MCF 10A (cell line): ENCODE measurements at regions not wholly inside any gene's neighbourhood (a gene's known extent, or its start where the extent isn't known, plus 50 kb on each side); places are given as distances from the start of the nearest gene placed in this dataset.

ENCODE experiments used
- BruUV-seq: library from RNA; stranded (reverse); fragments of 400-500 nt; replicated peaks from 2 replicates; lab custom pipeline; 2021; lab: Mats Ljungman, UMichigan
- CTCF ChIA-PET: fragments of 300-600 bp; sonication (Branson Sonifier 250); formaldehyde crosslinking; extraction: SDS; loops from one replicate; lab custom pipeline; 2021; ENCODE audit warnings: antibody characterized with exemption, inconsistent platforms; lab: Yijun Ruan, JAX
- POLR2A ChIA-PET: fragments of 300-600, 350-650 bp; sonication (Branson Sonifier 250); formaldehyde crosslinking; extraction: SDS; loops from one replicate; lab custom pipeline; 2020; ENCODE audit warnings: antibody characterized with exemption, inconsistent platforms; lab: Yijun Ruan, JAX
- DNase-seq: peaks from one replicate; pipeline ENCODE4 v3.0.0-alpha.2; 2018; ENCODE audit not compliant: unreplicated experiment
- H3K27ac Mint-ChIP-seq: one replicate; pipeline ENCODE4 v1.8.0; 2022; ENCODE audit warnings: mild to moderate bottlenecking, low read depth, mixed read lengths; ENCODE audit not compliant: unreplicated experiment
- H3K27me3 Mint-ChIP-seq: one replicate; pipeline ENCODE4 v1.8.0; 2022; ENCODE audit warnings: mixed read lengths; ENCODE audit not compliant: insufficient read depth, unreplicated experiment
- H3K36me3 Mint-ChIP-seq: one replicate; pipeline ENCODE4 v1.8.0; 2022; ENCODE audit warnings: mild to moderate bottlenecking, moderate library complexity, mixed read lengths; ENCODE audit not compliant: insufficient read depth, unreplicated experiment
- H3K4me1 Mint-ChIP-seq: one replicate; pipeline ENCODE4 v1.8.0; 2022; ENCODE audit warnings: mixed read lengths; ENCODE audit not compliant: insufficient read depth, unreplicated experiment
- H3K4me3 Mint-ChIP-seq: one replicate; pipeline ENCODE4 v1.8.0; 2022; ENCODE audit warnings: mild to moderate bottlenecking, moderate library complexity, mixed read lengths; ENCODE audit not compliant: unreplicated experiment
- H3K9me3 Mint-ChIP-seq: one replicate; pipeline ENCODE4 v1.8.0; 2022; ENCODE audit warnings: mixed read lengths; ENCODE audit not compliant: unreplicated experiment
- CTCF ChIP-seq: fragments of 200-600 bp; IDR thresholded peaks from one replicate; pipeline ENCODE4 v1.8.0; 2022; ENCODE audit warnings: antibody characterized with exemption, mild to moderate bottlenecking; ENCODE audit not compliant: unreplicated experiment
- intact Hi-C: fragments of 100-400 bp; cut with micrococcal nuclease; formaldehyde crosslinking; loops from 2 replicates; pipeline ENCODE4 v1.14.1; 2022

GRCh38 chr10:110436554-110437350, 61.0 kb upstream of the DUSP5 start:
- ChIA-PET CTCF (interaction anchor here (0.9 kb wide), 1 partner anchor 83 kb away, joined by 3 read pairs; no protein-coding TSS in a partner anchor), POLR2A (interaction anchor here (0.9 to 1.0 kb wide), 2 partner anchors 38 to 66 kb away, joined by 3 to 5 read pairs; no protein-coding TSS in a partner anchor)
- no peaks in the 10 kb centered on the region for H3K27me3 Mint-ChIP-seq
- H3K27ac Mint-ChIP-seq = no peak overlapping the region
- no peak for DNase-seq
- H3K4me1 Mint-ChIP-seq = peaks cover 5% of the 10 kb centered on the region
- H3K36me3 Mint-ChIP-seq = no peaks in the 10 kb centered on the region
- BruUV-seq = no TSS peak
- no peaks in the 10 kb centered on the region for H3K9me3 Mint-ChIP-seq
- intact Hi-C loops = no loop called here
- TF ChIP-seq CTCF = no peak
- H3K4me3 Mint-ChIP-seq = no peak overlapping the region

- intact Hi-C loops = no loop called here
- Mint-ChIP-seq H3K9me3 (no peaks in the 10 kb centered on the region), H3K4me3 (no peak overlapping the region), H3K36me3 (no peaks in the 10 kb centered on the region), H3K27me3 (no peaks in the 10 kb centered on the region), H3K4me1 (no peaks in the 10 kb centered on the region), H3K27ac (no peak overlapping the region)
- ChIA-PET POLR2A (no interaction called here), CTCF (interaction anchor here (0.9 kb wide), 1 partner anchor 84 kb away, joined by 3 read pairs; no protein-coding TSS in a partner anchor)
- no peak for TF ChIP-seq CTCF
- DNase-seq = no peak
- no TSS peak for BruUV-seq
These were observed 60.4 kb upstream of the DUSP5 start for GRCh38 chr10:110437351-110437605.

- no TSS peak for BruUV-seq
- Mint-ChIP-seq H3K36me3 (no peaks in the 10 kb centered on the region), H3K9me3 (no peaks in the 10 kb centered on the region), H3K4me3 (no peak overlapping the region), H3K27me3 (no peaks in the 10 kb centered on the region), H3K27ac (no peak overlapping the region), H3K4me1 (no peaks in the 10 kb centered on the region)
- no peak for DNase-seq
- intact Hi-C loops = no loop called here
- no peak for TF ChIP-seq CTCF
- CTCF ChIA-PET = interaction anchor here (0.6 to 0.9 kb wide), 2 partner anchors 61 to 85 kb away, joined by 3 read pairs; no protein-coding TSS in a partner anchor
- POLR2A ChIA-PET = no interaction called here
These were observed 59.9 kb upstream of the DUSP5 start for GRCh38 chr10:110437761-110438341.

- POLR2A ChIA-PET = no interaction called here
- BruUV-seq = no TSS peak
- intact Hi-C loops = no loop called here
- Mint-ChIP-seq H3K9me3 (no peaks in the 10 kb centered on the region), H3K36me3 (no peaks in the 10 kb centered on the region), H3K27me3 (no peaks in the 10 kb centered on the region), H3K27ac (no peak overlapping the region), H3K4me1 (peaks cover 12% of the 10 kb centered on the region), H3K4me3 (no peak overlapping the region)
- TF ChIP-seq CTCF = no peak
- CTCF ChIA-PET = interaction anchor here (0.7 kb wide), 1 partner anchor 43 kb away, joined by 3 read pairs; no protein-coding TSS in a partner anchor
- no peak for DNase-seq
These were observed 55.0 kb upstream of the DUSP5 start for GRCh38 chr10:110442746-110443145.
